Neural cell (in vitro differentiated cells): ENCODE measurements at regions not wholly inside any gene's neighbourhood (a gene's known extent, or its start where the extent isn't known, plus 50 kb on each side); places are given as distances from the start of the nearest gene placed in this dataset.

Experiments used
- H2AFZ ChIP-seq: fragments of 200-600, 300-800 bp; sonication (generic), shearing (Covaris generic); 2 replicates; pipeline ENCODE4 v1.6.0; 2014; ENCODE audit warnings: low read depth, mild to moderate bottlenecking, antibody characterized with exemption, low read length, moderate library complexity
- H3F3A ChIP-seq: fragments of 200-600 bp; shearing (Covaris generic); 2 replicates; pipeline ENCODE4 v1.6.1; 2016; ENCODE audit warnings: mild to moderate bottlenecking, moderate library complexity, mixed read lengths, antibody characterized with exemption, low read length; ENCODE audit not compliant: insufficient read depth, poor library complexity, severe bottlenecking
- H3K27ac ChIP-seq: fragments of 200-600, 300-800 bp; sonication (generic), shearing (Covaris generic); 2 replicates; pipeline ENCODE4 v1.5.1; 2014; ENCODE audit warnings: mild to moderate bottlenecking, low read length, moderate library complexity
- H3K27me3 ChIP-seq: fragments of 300-800, 200-600 bp; sonication (generic), shearing (Covaris generic); 2 replicates; pipeline ENCODE4 v1.6.0; 2014; ENCODE audit warnings: mild to moderate bottlenecking, low read depth, low read length, moderate library complexity; ENCODE audit not compliant: insufficient read depth
- H3K36me3 ChIP-seq: fragments of 300-800, 200-600 bp; sonication (generic), shearing (Covaris generic); 2 replicates; pipeline ENCODE4 v1.5.1; 2014; ENCODE audit warnings: mild to moderate bottlenecking, antibody characterized with exemption, low read length, moderate library complexity; ENCODE audit not compliant: insufficient read depth
- H3K4me2 ChIP-seq: fragments of 300-800, 200-600 bp; sonication (generic), shearing (Covaris generic); 2 replicates; pipeline ENCODE4 v1.6.0; 2014; ENCODE audit warnings: mild to moderate bottlenecking, low read length
- H3K4me3 ChIP-seq: fragments of 300-800, 200-600 bp; sonication (generic), shearing (Covaris generic); 2 replicates; pipeline ENCODE4 v1.5.1; 2014; ENCODE audit warnings: mild to moderate bottlenecking, low read length, moderate library complexity
- H3K79me2 ChIP-seq: fragments of 200-600 bp; shearing (Covaris generic); replicated peaks from 2 replicates; pipeline ENCODE4 v1.6.0; 2014; ENCODE audit warnings: mild to moderate bottlenecking, low read length, moderate library complexity; ENCODE audit not compliant: insufficient read depth
- H3K9ac ChIP-seq: fragments of 300-800, 200-600 bp; sonication (generic), shearing (Covaris generic); 2 replicates; pipeline ENCODE4 v1.6.1; 2016; ENCODE audit warnings: mild to moderate bottlenecking, low read length, mixed read lengths
- H3K9me2 ChIP-seq: fragments of 200-600 bp; shearing (Covaris generic); 2 replicates; pipeline ENCODE4 v1.6.1; 2016; ENCODE audit warnings: mild to moderate bottlenecking, low read length, mixed read lengths; ENCODE audit not compliant: insufficient read depth
- H3K9me3 ChIP-seq: fragments of 200-600, 300-800 bp; sonication (generic), shearing (Covaris generic); 2 replicates; pipeline ENCODE4 v1.6.1; 2016; ENCODE audit warnings: mild to moderate bottlenecking, mixed run types, low read length, moderate library complexity, mixed read lengths
- H4K20me1 ChIP-seq: fragments of 200-600 bp; shearing (Covaris generic); 2 replicates; pipeline ENCODE4 v1.6.1; 2016; ENCODE audit warnings: mild to moderate bottlenecking, mixed run types; ENCODE audit not compliant: insufficient read depth
- CTCF ChIP-seq: fragments of 450-650 bp; IDR thresholded peaks from 2 replicates; pipeline ENCODE4 v1.5.1; 2014; ENCODE audit warnings: antibody characterized with exemption, mild to moderate bottlenecking, moderate library complexity; ENCODE audit not compliant: poor library complexity, severe bottlenecking
- EP300 ChIP-seq: fragments of 450-650 bp; conservative IDR thresholded peaks from 2 replicates; pipeline ENCODE4 v1.6.1; 2014; ENCODE audit warnings: antibody characterized with exemption, mild to moderate bottlenecking, moderate library complexity; ENCODE audit not compliant: poor library complexity, severe bottlenecking
- EZH2 ChIP-seq: fragments of 200-600, 300-800 bp; shearing (Covaris generic), sonication (generic); IDR thresholded peaks from 2 replicates; pipeline ENCODE4 v1.6.1; 2014; ENCODE audit warnings: antibody characterized with exemption, low read length, borderline replicate concordance, mild to moderate bottlenecking; ENCODE audit not compliant: insufficient read depth, poor library complexity, severe bottlenecking
- MXI1 ChIP-seq: fragments of 450-650 bp; conservative IDR thresholded peaks from 2 replicates; pipeline ENCODE4 v1.6.1; 2014; ENCODE audit warnings: antibody characterized with exemption, mild to moderate bottlenecking; ENCODE audit not compliant: poor library complexity, severe bottlenecking
- POLR2AphosphoS5 ChIP-seq: IDR thresholded peaks from 2 replicates; pipeline ENCODE4 v1.6.1; 2012
- RAD21 ChIP-seq: fragments of 450-650 bp; conservative IDR thresholded peaks from 2 replicates; pipeline ENCODE4 v1.6.1; 2014; ENCODE audit warnings: antibody characterized with exemption, mild to moderate bottlenecking, moderate library complexity
- SMC3 ChIP-seq: fragments of 450-650 bp; conservative IDR thresholded peaks from 2 replicates; pipeline ENCODE4 v1.6.1; 2014; ENCODE audit warnings: antibody characterized with exemption, mild to moderate bottlenecking, moderate library complexity; ENCODE audit not compliant: poor library complexity
- TAF1 ChIP-seq: IDR thresholded peaks from 2 replicates; pipeline ENCODE4 v1.6.1; 2012; ENCODE audit warnings: low read depth
- TF ChIP-seq, protein P1 (sequence below): IDR thresholded peaks from 2 replicates; pipeline ENCODE4 v1.6.1; 2012; ENCODE audit warnings: borderline replicate concordance

DNA sequence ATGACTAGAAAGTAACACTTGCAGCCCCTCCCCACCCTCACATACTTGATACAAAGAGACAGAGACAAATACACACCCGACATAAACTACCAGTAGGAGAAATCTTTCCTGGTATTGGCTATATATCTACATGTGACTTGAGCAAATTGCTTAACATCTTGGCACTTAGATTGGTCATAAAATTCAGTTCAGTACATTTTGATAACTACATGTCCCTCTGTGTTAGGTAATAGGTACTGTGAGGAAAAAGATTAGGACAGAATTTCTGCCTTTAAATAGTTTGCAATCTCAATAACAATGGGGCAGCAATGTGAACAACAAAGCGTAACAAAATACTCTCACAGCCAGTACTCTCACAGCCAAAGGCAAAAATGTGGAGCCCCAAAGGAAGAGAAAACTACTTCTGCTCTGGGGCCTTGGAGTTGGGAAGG, 670.0 kb upstream of the ACVR2A start:
- Histone ChIP-seq H3K4me3 (no peak overlapping the region), H3K27me3 (no peaks in the 10 kb centered on the region), H3K36me3 (no peaks in the 10 kb centered on the region), H4K20me1 (no peaks in the 10 kb centered on the region), H3K9me3 (no peaks in the 10 kb centered on the region), H3K9me2 (no peaks in the 10 kb centered on the region), H3K79me2 (no peaks in the 10 kb centered on the region), H2AFZ (no peak overlapping the region), H3F3A (no peaks in the 10 kb centered on the region), H3K27ac (no peak overlapping the region), H3K9ac (no peak overlapping the region), H3K4me2 (no peak overlapping the region)
- TF ChIP-seq EP300 (no peak), MXI1 (no peak), CTCF (no peak), EZH2 (no peak), TAF1 (no peak)
- TF ChIP-seq, protein P1, sequence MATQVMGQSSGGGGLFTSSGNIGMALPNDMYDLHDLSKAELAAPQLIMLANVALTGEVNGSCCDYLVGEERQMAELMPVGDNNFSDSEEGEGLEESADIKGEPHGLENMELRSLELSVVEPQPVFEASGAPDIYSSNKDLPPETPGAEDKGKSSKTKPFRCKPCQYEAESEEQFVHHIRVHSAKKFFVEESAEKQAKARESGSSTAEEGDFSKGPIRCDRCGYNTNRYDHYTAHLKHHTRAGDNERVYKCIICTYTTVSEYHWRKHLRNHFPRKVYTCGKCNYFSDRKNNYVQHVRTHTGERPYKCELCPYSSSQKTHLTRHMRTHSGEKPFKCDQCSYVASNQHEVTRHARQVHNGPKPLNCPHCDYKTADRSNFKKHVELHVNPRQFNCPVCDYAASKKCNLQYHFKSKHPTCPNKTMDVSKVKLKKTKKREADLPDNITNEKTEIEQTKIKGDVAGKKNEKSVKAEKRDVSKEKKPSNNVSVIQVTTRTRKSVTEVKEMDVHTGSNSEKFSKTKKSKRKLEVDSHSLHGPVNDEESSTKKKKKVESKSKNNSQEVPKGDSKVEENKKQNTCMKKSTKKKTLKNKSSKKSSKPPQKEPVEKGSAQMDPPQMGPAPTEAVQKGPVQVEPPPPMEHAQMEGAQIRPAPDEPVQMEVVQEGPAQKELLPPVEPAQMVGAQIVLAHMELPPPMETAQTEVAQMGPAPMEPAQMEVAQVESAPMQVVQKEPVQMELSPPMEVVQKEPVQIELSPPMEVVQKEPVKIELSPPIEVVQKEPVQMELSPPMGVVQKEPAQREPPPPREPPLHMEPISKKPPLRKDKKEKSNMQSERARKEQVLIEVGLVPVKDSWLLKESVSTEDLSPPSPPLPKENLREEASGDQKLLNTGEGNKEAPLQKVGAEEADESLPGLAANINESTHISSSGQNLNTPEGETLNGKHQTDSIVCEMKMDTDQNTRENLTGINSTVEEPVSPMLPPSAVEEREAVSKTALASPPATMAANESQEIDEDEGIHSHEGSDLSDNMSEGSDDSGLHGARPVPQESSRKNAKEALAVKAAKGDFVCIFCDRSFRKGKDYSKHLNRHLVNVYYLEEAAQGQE = no peak

GRCh38 chr2:147173798-147174197, 671.0 kb upstream of the ACVR2A start:
- Histone ChIP-seq H2AFZ (no peak overlapping the region), H3K4me2 (no peak overlapping the region), H3K36me3 (no peaks in the 10 kb centered on the region), H3K27me3 (no peaks in the 10 kb centered on the region), H3K9ac (no peak overlapping the region), H3K79me2 (no peaks in the 10 kb centered on the region), H3K9me2 (no peaks in the 10 kb centered on the region), H3K27ac (no peak overlapping the region), H3K4me3 (no peak overlapping the region), H3F3A (no peaks in the 10 kb centered on the region), H4K20me1 (no peaks in the 10 kb centered on the region), H3K9me3 (no peaks in the 10 kb centered on the region)
- TF ChIP-seq MXI1 (no peak), POLR2AphosphoS5 (no peak), SMC3 (no peak), RAD21 (no peak), EZH2 (no peak), TAF1 (no peak), EP300 (no peak), CTCF (no peak)
- TF ChIP-seq, protein P1 = no peak
